OCI-LY1 (cell line): ENCODE measurements at regions not wholly inside any gene's neighbourhood (a gene's known extent, or its start where the extent isn't known, plus 50 kb on each side); places are given as distances from the start of the nearest gene placed in this dataset.

Source experiments
- CTCF ChIP-seq: fragments of 200-600 bp; sonication (generic), shearing (Covaris generic); IDR thresholded peaks from 2 replicates; pipeline ENCODE4 v1.5.1; 2017; ENCODE audit warnings: mild to moderate bottlenecking, antibody characterized with exemption, low read length, moderate library complexity, mixed read lengths
- EZH2 ChIP-seq: fragments of 200-600 bp; sonication (generic), shearing (Covaris generic); IDR thresholded peaks from 2 replicates; pipeline ENCODE4 v1.8.0; 2017; ENCODE audit warnings: borderline replicate concordance, mixed run types, mild to moderate bottlenecking, antibody characterized with exemption, low read length, moderate library complexity, mixed read lengths

- no peak for TF ChIP-seq EZH2
- no peak for TF ChIP-seq CTCF
Measured at GRCh38 chr4:149279331-149279730, 536.3 kb downstream of the IQCM start.
